Progenitor cell of endocrine pancreas (in vitro differentiated cells): ENCODE measurements at regions not wholly inside any gene's neighbourhood (a gene's known extent, or its start where the extent isn't known, plus 50 kb on each side); places are given as distances from the start of the nearest gene placed in this dataset.

Experiments used
- DNase-seq: peaks from one replicate; pipeline ENCODE4 v3.0.0; 2021; ENCODE audit warnings: low spot score; ENCODE audit not compliant: unreplicated experiment
- H3K27ac Mint-ChIP-seq: 2 replicates; pipeline ENCODE4 v1.8.0; 2021; ENCODE audit warnings: mild to moderate bottlenecking, moderate library complexity, mixed read lengths
- H3K27me3 Mint-ChIP-seq: 2 replicates; pipeline ENCODE4 v1.8.0; 2021; ENCODE audit warnings: mixed read lengths
- H3K36me3 Mint-ChIP-seq: 2 replicates; pipeline ENCODE4 v1.8.0; 2022; ENCODE audit warnings: mixed read lengths; ENCODE audit not compliant: insufficient read depth
- H3K4me1 Mint-ChIP-seq: 2 replicates; pipeline ENCODE4 v1.8.0; 2021; ENCODE audit warnings: low read depth, mixed read lengths
- H3K4me3 Mint-ChIP-seq: 2 replicates; pipeline ENCODE4 v1.8.0; 2021; ENCODE audit warnings: low read depth, mild to moderate bottlenecking, moderate library complexity, mixed read lengths
- H3K9me3 Mint-ChIP-seq: 2 replicates; pipeline ENCODE4 v1.8.0; 2021; ENCODE audit warnings: low read depth, mixed read lengths
- TF ChIP-seq, protein P1 (sequence below): fragments of 200-600 bp; sonication (generic); IDR thresholded peaks from one replicate; pipeline ENCODE4 v1.5.0; 2021; ENCODE audit warnings: antibody characterized with exemption, mild to moderate bottlenecking; ENCODE audit not compliant: unreplicated experiment

DNA sequence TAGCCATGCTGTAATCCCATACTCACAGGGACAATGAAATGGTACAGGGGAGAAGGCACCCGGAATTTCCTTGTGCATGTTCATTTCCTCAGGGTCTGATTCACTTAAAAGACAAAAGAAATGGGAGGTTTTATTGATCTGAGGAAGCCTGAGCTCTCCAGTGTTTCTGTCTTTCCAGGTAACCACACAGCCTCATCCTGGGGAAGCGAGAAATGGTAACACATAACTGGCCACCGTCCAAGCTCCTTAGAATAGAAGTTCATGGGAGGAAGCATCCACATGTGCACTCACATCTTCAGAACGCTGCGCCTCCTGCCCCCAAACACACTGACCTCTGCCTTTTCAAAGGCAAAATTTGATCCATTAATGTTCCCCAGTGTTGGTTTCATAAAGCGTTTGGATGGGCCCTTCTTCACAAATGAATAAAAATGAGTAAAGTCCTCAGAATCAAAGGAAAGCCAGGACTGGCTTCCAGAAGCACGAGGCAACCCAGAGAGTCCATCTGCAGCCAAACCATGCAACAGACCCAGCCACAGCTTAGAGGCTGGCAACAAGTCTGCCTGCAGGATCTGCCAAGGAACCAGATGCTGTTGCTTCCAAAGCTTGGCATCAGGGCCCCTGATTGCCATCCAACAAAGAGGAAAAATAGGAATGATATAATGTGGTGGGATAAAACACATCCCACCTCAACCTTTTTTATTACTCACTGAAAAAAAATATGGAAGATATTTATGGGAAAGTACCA, 120.3 kb downstream of the ZBTB18 start:
- Mint-ChIP-seq H3K27ac (no peak overlapping the region), H3K4me1 (peaks cover 7% of the 10 kb centered on the region), H3K9me3 (no peaks in the 10 kb centered on the region), H3K27me3 (peaks cover 4% of the 10 kb centered on the region), H3K4me3 (no peak overlapping the region), H3K36me3 (no peaks in the 10 kb centered on the region)
- TF ChIP-seq, protein P1, sequence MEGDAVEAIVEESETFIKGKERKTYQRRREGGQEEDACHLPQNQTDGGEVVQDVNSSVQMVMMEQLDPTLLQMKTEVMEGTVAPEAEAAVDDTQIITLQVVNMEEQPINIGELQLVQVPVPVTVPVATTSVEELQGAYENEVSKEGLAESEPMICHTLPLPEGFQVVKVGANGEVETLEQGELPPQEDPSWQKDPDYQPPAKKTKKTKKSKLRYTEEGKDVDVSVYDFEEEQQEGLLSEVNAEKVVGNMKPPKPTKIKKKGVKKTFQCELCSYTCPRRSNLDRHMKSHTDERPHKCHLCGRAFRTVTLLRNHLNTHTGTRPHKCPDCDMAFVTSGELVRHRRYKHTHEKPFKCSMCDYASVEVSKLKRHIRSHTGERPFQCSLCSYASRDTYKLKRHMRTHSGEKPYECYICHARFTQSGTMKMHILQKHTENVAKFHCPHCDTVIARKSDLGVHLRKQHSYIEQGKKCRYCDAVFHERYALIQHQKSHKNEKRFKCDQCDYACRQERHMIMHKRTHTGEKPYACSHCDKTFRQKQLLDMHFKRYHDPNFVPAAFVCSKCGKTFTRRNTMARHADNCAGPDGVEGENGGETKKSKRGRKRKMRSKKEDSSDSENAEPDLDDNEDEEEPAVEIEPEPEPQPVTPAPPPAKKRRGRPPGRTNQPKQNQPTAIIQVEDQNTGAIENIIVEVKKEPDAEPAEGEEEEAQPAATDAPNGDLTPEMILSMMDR = no peak
- DNase-seq = no peak

GRCh38 chr1:244173240-244173639, 122.2 kb downstream of the ZBTB18 start:
- H3K4me1 Mint-ChIP-seq = peaks cover 10% of the 10 kb centered on the region
- no peaks in the 10 kb centered on the region for H3K36me3 Mint-ChIP-seq
- H3K9me3 Mint-ChIP-seq = no peaks in the 10 kb centered on the region
- TF ChIP-seq, protein P1 = no peak
- no peak for DNase-seq
- no peak overlapping the region for H3K4me3 Mint-ChIP-seq
- peaks cover 14% of the 10 kb centered on the region for H3K27me3 Mint-ChIP-seq
- H3K27ac Mint-ChIP-seq = no peak overlapping the region

GRCh38 chr1:244173769-244174168, 122.7 kb downstream of the ZBTB18 start:
- peaks cover 10% of the 10 kb centered on the region for H3K4me1 Mint-ChIP-seq
- TF ChIP-seq, protein P1 = no peak
- H3K4me3 Mint-ChIP-seq = no peak overlapping the region
- H3K27ac Mint-ChIP-seq = no peak overlapping the region
- H3K9me3 Mint-ChIP-seq = no peaks in the 10 kb centered on the region
- H3K36me3 Mint-ChIP-seq = no peaks in the 10 kb centered on the region
- DNase-seq = no peak
- H3K27me3 Mint-ChIP-seq = peaks cover 17% of the 10 kb centered on the region

DNA sequence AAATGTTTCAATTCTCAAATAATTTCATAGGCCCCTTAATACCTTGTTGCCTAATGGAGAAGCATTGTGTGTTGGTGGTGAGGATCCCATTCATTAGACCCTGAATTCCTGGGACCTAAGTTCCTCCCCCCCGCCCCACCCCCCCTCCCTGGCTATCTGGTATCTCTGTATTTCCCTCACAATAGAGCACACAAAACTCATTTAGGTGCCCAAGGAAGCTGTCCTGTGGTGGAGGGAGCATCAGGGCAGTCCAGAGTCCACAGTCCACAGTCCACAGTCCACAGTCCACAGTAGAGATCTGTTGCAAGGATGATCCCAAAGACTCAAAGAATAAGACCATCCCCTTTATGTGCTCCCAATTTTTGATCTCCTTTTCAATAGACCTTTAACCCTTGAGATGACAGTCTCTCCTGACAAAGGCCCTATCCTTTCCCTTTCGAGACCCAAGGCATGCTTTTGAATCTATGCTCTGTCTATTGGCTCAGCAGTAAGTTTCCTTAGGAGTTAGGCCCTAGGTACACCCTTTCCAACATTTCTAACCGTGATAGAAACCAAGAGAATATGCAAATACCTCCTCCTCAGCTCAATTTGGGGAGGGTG, 123.9 kb downstream of the ZBTB18 start:
- Mint-ChIP-seq H3K27ac (no peak overlapping the region), H3K4me3 (no peak overlapping the region), H3K9me3 (no peaks in the 10 kb centered on the region), H3K36me3 (no peaks in the 10 kb centered on the region), H3K27me3 (peaks cover 17% of the 10 kb centered on the region), H3K4me1 (peaks cover 10% of the 10 kb centered on the region)
- no peak for DNase-seq
- TF ChIP-seq, protein P1 = no peak

GRCh38 chr1:244176201-244176600, 125.1 kb downstream of the ZBTB18 start:
- Mint-ChIP-seq H3K27ac (no peak overlapping the region), H3K36me3 (no peaks in the 10 kb centered on the region), H3K4me3 (no peak overlapping the region), H3K4me1 (peaks cover 10% of the 10 kb centered on the region), H3K27me3 (peaks cover 19% of the 10 kb centered on the region), H3K9me3 (no peaks in the 10 kb centered on the region)
- no peak for DNase-seq
- TF ChIP-seq, protein P1 = no peak
